NCI-H2171 (cell line): ENCODE measurements at regions not wholly inside any gene's neighbourhood (a gene's known extent, or its start where the extent isn't known, plus 50 kb on each side); places are given as distances from the start of the nearest gene placed in this dataset.
"Not testable (repeated sequence)": the region's sequence is repeated elsewhere in the genome, so short reads cannot be mapped to it uniquely, and the experiment has no call there.

Experiments used
- DNase-seq: peaks from one replicate; lab custom pipeline; 2025; lab: John Stamatoyannopoulos, UW

GRCh38 chr19:28563964-28564921, 648.7 kb downstream of the UQCRFS1 start:
- DNase-seq, result no peak

- no peak for DNase-seq
Measured at GRCh38 chr19:28560786-28561185, 652.2 kb downstream of the UQCRFS1 start.

- DNase-seq, result no peak
Measured at GRCh38 chr19:28558783-28559182, 654.2 kb downstream of the UQCRFS1 start.

GRCh38 chr19:28556371-28556770, 656.6 kb downstream of the UQCRFS1 start:
- DNase-seq, result no peak

GRCh38 chr19:28555317-28555716, 657.6 kb downstream of the UQCRFS1 start:
- no peak for DNase-seq

- no peak for DNase-seq
Measured at GRCh38 chr19:28554321-28555091, 658.4 kb downstream of the UQCRFS1 start.

GRCh38 chr19:28553764-28554163, 659.2 kb downstream of the UQCRFS1 start:
- DNase-seq, result no peak

- no peak for DNase-seq
Measured at GRCh38 chr19:28553005-28553404, 659.9 kb downstream of the UQCRFS1 start.

GRCh38 chr19:28549680-28550277, 663.2 kb downstream of the UQCRFS1 start:
- no peak for DNase-seq

GRCh38 chr19:28546148-28546685, 666.7 kb downstream of the UQCRFS1 start:
- no peak for DNase-seq

GRCh38 chr19:28545397-28545796, 667.6 kb downstream of the UQCRFS1 start:
- not testable (repeated sequence) for DNase-seq

- no peak for DNase-seq
Measured at GRCh38 chr19:28544451-28545261, 668.3 kb downstream of the UQCRFS1 start.

- no peak for DNase-seq
Measured at GRCh38 chr19:28543244-28543776, 669.6 kb downstream of the UQCRFS1 start.

- no peak for DNase-seq
Measured at GRCh38 chr19:28542394-28543243, 670.3 kb downstream of the UQCRFS1 start.

- DNase-seq, result no peak
Measured at GRCh38 chr19:28541602-28542393, 671.2 kb downstream of the UQCRFS1 start.

- no peak for DNase-seq
Measured at GRCh38 chr19:28541029-28541428, 671.9 kb downstream of the UQCRFS1 start.

- not testable (repeated sequence) for DNase-seq
Measured at GRCh38 chr19:28540385-28540784, 672.6 kb downstream of the UQCRFS1 start.

GRCh38 chr19:28539759-28540158, 673.2 kb downstream of the UQCRFS1 start:
- no peak for DNase-seq

GRCh38 chr19:28538579-28538978, 674.4 kb downstream of the UQCRFS1 start:
- DNase-seq, result not testable (repeated sequence)
